Panc1 (cell line): ENCODE measurements at regions not wholly inside any gene's neighbourhood (a gene's known extent, or its start where the extent isn't known, plus 50 kb on each side); places are given as distances from the start of the nearest gene placed in this dataset.

Experiments
- ATAC-seq: fragments of 200-7000 bp; cut with Tn5 transposase; 2 replicates; pipeline ENCODE4 v1.9.1; 2020; ENCODE audit warnings: mild to moderate bottlenecking, moderate library complexity
- BruUV-seq: library from RNA; stranded (reverse); fragments of 400-500 nt; replicated peaks from 2 replicates; lab custom pipeline; 2021; lab: Mats Ljungman, UMichigan
- CTCF ChIA-PET: fragments of 300-600 bp; sonication (Branson Sonifier 250); formaldehyde crosslinking; loops from one replicate; lab custom pipeline; 2022; ENCODE audit warnings: antibody characterized with exemption; lab: Charles Lee
- POLR2A ChIA-PET: fragments of 300-600 bp; sonication (Branson Sonifier 250); formaldehyde crosslinking; loops from one replicate; lab custom pipeline; 2022; ENCODE audit warnings: antibody characterized with exemption; lab: Charles Lee
- DNase-seq: peaks from one replicate; pipeline ENCODE4 v3.0.0-alpha.2; 2010; ENCODE audit warnings: low read depth, low spot score
- H3K27ac ChIP-seq: 2 replicates; pipeline ENCODE4 v1.5.1; 2011; ENCODE audit warnings: mild to moderate bottlenecking, low read length, inconsistent platforms
- H3K27me3 ChIP-seq: fragments of 200-500 bp; sonication (Bioruptor generic); 2 replicates; pipeline ENCODE4 v1.6.0; 2014; ENCODE audit warnings: low read length, inconsistent platforms; ENCODE audit not compliant: control insufficient read depth, insufficient read depth
- H3K36me3 ChIP-seq: fragments of 200-500 bp; sonication (Bioruptor generic); 2 replicates; pipeline ENCODE4 v1.5.1; 2014; ENCODE audit warnings: inconsistent platforms, mild to moderate bottlenecking, low read length, moderate library complexity; ENCODE audit not compliant: control insufficient read depth, insufficient read depth
- H3K4me1 ChIP-seq: 2 replicates; pipeline ENCODE4 v1.5.1; 2011; ENCODE audit warnings: inconsistent platforms, mild to moderate bottlenecking, low read length, moderate library complexity; ENCODE audit not compliant: control insufficient read depth, insufficient read depth
- H3K4me3 ChIP-seq, 2 experiments: 2 replicates each; pipeline ENCODE4 v1.5.1; 2011 to 2012; ENCODE audit warnings: low read depth in 2 of 2, low read length in 2 of 2, mild to moderate bottlenecking in 2 of 2, inconsistent platforms in 1 of 2, moderate library complexity in 1 of 2
- H3K9me3 ChIP-seq: fragments of 200-500 bp; sonication (Bioruptor generic); 2 replicates; pipeline ENCODE4 v1.5.1; 2014; ENCODE audit warnings: low read depth, mild to moderate bottlenecking, inconsistent platforms, low read length, moderate library complexity; ENCODE audit not compliant: control insufficient read depth, insufficient read depth
- CTCF ChIP-seq: fragments of 450-650 bp; IDR thresholded peaks from 2 replicates; pipeline ENCODE4 v1.5.1; 2017; ENCODE audit warnings: mild to moderate bottlenecking
- POLR2AphosphoS5 ChIP-seq: IDR thresholded peaks from 2 replicates; pipeline ENCODE4 v1.6.1; 2012; ENCODE audit warnings: mild to moderate bottlenecking, low read depth, low read length, moderate library complexity
- REST ChIP-seq, 2 experiments: IDR thresholded peaks; 2 replicates each; pipeline ENCODE4 v1.6.1; 2011 to 2012; ENCODE audit warnings: low read depth in 2 of 2, control low read depth in 1 of 2, low read length in 1 of 2, mild to moderate bottlenecking in 1 of 2, moderate library complexity in 1 of 2; ENCODE audit not compliant: insufficient read depth in 1 of 2
- SIN3A ChIP-seq: IDR thresholded peaks from 2 replicates; pipeline ENCODE4 v1.6.1; 2012; ENCODE audit warnings: low read depth, mild to moderate bottlenecking, low read length, moderate library complexity, borderline replicate concordance; ENCODE audit not compliant: insufficient read depth
- TCF7L2 ChIP-seq: IDR thresholded peaks from 2 replicates; pipeline ENCODE4 v1.6.1; 2011; ENCODE audit warnings: mild to moderate bottlenecking, low read depth, low read length, inconsistent platforms
- in situ Hi-C: cut with HindIII; loops from 2 replicates; pipeline ENCODE4 v1.10.0; 2016; ENCODE audit warnings: low sequenced_read_pairs, low pct_unique_long_range_greater_than_20kb
- intact Hi-C: fragments of 100-400 bp; cut with micrococcal nuclease; formaldehyde crosslinking; loops from one replicate; pipeline ENCODE4 v1.10.0; 2022; ENCODE audit not compliant: unreplicated experiment

GRCh38 chr16:17984810-17985209, 351.7 kb downstream of the NPIPA8 start:
- intact Hi-C loops = no loop called here
- no peak for ATAC-seq
- TF ChIP-seq TCF7L2 (no peak), SIN3A (no peak), POLR2AphosphoS5 (no peak), CTCF (no peak), REST (IDR thresholded peaks at IDR 0.05; ENCODE audit: insufficient read depth in 1 of 2, low read depth in 2 of 2, low read length in 1 of 2) (no peak)

GRCh38 chr16:17983847-17984639, 352.5 kb downstream of the NPIPA8 start:
- Histone ChIP-seq H3K36me3 (no peaks in the 10 kb centered on the region), H3K27me3 (peaks cover 6% of the 10 kb centered on the region; the same call in 1 of the 2 replicates), H3K4me1 (no peaks in the 10 kb centered on the region), H3K27ac (no peak overlapping the region), H3K4me3 (no peak overlapping the region), H3K9me3 (no peaks in the 10 kb centered on the region)
- TF ChIP-seq REST (IDR thresholded peaks at IDR 0.05; ENCODE audit: insufficient read depth in 1 of 2, low read depth in 2 of 2, low read length in 1 of 2) (no peak), POLR2AphosphoS5 (no peak), TCF7L2 (no peak), CTCF (no peak), SIN3A (no peak)
- intact Hi-C loops (no loop called here), in situ Hi-C loops (no loop called here)
- no peak for DNase-seq
- ChIA-PET POLR2A (no interaction called here), CTCF (no interaction called here)
- ATAC-seq = no peak
- BruUV-seq = no TSS peak

More at GRCh38 chr16:17984810-17985209, 351.7 kb downstream of the NPIPA8 start:
- Histone ChIP-seq H3K4me1 (no peaks in the 10 kb centered on the region), H3K36me3 (no peaks in the 10 kb centered on the region), H3K27me3 (peaks cover 5% of the 10 kb centered on the region; the same call in 1 of the 2 replicates), H3K4me3 (no peak overlapping the region), H3K9me3 (no peaks in the 10 kb centered on the region), H3K27ac (no peak overlapping the region)
- POLR2A ChIA-PET = no interaction called here
- no TSS peak for BruUV-seq
- no peak for DNase-seq
- in situ Hi-C loops = no loop called here
- CTCF ChIA-PET = no interaction called here
